ENCODE measurements at regions not wholly inside any gene's neighbourhood (a gene's known extent, or its start where the extent isn't known, plus 50 kb on each side); places are given as distances from the start of the nearest gene placed in this dataset.
A peak's percentile ranks its signal among the peaks of the same experiment; 100 is the strongest.

GRCh38 chr2:128368437-128369107 is 49.9 kb upstream of the HS6ST1 start:
- DNase-seq: no peak

DNA sequence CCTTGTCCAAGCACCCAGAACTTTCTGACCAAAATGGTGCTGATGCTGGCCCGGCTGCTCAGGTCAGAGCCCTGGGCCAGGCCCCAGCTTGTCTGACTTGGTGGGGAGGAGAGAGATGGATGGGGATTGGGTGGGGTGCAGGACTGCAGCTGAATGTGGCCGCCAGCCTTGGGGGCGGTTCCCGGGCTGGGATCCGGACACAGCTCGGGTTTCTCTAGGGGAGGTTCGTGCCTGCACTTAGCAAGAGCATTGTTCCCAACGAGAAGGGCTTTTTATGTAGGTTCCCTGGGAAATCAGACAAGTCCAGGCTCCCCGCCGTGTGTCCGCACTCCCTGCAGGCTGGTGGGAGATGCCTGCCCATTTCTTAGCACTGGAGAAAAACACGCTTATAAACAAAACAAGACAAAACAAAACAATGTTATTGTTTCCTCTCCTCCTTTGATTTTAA is 50.5 kb upstream of the HS6ST1 start:
- DNase-seq: no peak

DNA sequence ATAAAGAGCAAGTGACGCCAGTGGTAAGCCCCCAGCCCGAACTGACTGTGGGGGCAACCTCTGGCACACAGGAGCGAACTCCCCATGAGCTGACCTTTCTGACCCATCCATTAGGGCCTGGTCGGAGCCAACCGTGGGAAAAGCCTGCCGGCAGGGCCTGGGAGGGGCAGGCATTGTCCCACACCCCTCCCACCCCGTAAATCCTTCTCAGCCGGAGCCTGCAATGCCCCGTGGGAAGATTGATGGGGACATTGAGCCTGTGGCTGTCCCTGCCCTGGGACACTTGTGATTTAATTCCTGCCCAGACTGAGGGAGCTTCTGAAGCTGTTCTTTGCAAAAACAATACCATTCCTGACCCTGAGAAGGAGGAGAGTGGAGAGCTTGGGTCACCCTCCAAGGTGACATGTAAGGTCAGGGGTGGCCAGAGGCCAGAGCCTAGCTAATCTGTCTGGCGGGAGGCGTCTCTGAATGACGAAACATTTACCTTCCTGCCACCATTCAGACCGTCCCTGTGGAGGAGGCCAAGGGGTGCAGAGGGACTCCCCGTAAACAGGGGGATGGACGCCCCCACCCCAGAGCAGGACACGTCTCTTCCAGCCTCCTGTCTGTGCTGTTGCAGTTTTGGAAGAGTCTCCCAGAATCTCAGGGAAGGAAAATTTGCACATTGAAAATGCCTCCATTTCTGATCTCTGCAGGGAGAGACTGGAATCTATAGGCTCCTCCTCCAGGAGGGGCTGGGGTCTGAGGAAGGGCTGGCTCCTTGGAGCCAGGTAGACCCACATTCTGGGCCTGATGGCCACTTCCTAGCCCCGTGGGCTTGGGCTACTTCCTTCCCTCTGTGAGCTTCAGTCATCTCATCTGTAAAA is 51.2 kb upstream of the HS6ST1 start:
- no peak for DNase-seq

GRCh38 chr2:128370468-128371247 is 52.0 kb upstream of the HS6ST1 start:
- DNase-seq: no peak

- no peak for DNase-seq
These were observed 52.6 kb upstream of the HS6ST1 start for GRCh38 chr2:128371248-128371630.

DNA sequence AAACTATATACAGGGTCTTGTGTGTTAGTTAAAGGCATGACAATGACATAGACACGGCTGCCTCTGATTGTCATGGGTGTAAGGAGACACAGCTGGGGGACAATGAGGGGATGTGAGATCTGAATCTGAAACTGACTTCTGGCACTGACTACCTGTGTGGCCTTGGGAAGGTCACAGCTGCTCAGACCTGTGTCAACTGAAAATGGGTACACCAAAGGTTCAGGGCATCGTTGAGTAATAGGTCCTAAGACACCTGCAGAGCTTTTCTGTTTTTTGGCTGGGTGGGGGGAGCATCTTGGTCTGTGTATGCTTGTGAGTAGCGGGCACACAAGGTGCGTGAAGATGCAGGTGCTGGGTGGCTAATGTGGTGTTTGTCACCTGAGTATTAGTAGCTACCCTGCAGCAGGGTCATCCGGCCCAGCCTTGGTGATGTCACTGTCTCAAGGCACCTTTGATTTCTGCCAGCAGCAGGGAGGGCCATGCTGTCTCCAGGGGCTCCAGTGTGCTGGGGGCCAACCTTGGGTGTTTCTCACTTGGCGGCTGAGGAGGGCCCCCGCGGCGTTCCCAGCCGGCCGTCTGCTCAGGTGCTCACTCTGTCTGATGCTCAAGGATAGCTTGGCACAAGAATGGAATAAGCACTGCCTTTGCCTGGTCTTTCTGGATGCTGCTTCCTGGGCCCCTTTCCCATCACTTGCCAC is 53.1 kb upstream of the HS6ST1 start:
- no peak for DNase-seq

GRCh38 chr2:128372621-128373341 is 54.1 kb upstream of the HS6ST1 start:
- DNase-seq: no peak

DNA sequence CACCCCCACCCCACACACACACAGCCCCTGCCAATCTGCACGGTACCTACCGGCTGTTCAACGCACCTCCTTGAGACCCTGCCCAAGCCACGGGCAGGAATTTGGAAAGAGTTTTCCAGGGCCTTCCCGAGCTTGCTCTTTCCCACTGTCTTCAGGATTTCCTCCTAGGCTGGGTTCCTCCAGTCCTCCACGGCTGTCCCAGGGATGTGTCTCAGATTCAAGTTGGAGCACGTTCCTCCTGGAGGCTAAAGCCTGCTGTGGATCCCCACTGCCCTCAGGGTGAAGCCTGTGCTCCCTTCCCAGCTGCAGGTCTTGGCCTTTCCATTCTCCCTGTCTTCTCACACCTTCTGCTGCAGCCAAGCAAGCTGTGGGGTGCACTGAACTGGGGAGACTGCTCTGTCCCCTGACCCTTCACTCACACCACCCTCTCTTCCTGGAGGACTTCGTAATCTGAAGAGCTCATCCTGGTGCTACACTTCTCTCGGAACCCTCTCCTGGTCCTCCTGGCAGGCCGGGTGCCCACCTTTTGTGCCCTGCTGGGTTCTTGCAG is 54.9 kb upstream of the HS6ST1 start:
- no peak for DNase-seq

GRCh38 chr2:128374001-128374710 is 55.5 kb upstream of the HS6ST1 start:
- DNase-seq: peak; percentile 75

DNA sequence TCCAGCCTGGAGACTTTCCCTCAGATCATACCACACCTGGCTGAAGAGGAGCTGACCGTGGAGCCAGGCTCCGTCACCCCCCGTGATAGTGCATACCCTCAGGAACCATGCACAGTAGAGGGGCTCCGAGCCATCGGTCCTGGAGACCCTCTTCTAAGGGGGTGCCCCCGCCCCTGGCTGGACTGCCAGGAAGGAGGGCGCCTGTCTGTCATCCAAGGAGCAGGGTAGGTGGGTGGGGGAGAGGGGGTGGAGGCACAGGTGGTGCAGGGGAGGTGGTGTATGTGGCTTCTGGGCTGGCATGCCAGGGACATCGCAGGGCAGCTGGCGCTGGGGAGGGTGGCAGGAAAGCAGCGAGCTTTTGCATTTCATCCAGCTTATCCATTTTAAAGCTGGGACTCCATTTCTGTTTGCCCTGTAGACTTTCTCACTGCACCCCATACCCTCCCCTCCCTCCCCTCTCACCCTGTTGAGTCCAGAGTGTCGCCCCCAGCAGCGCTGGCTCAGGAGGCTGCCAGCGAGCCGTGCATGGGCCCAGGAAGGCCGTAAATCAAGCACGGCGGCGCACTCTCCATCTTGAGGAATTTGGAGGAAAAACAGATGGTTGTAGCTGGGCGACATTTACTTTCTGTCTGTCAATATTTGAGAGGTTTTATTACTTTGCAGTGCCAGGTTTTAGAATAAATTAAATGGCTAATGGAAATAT is 56.2 kb upstream of the HS6ST1 start:
- DNase-seq: no peak

DNA sequence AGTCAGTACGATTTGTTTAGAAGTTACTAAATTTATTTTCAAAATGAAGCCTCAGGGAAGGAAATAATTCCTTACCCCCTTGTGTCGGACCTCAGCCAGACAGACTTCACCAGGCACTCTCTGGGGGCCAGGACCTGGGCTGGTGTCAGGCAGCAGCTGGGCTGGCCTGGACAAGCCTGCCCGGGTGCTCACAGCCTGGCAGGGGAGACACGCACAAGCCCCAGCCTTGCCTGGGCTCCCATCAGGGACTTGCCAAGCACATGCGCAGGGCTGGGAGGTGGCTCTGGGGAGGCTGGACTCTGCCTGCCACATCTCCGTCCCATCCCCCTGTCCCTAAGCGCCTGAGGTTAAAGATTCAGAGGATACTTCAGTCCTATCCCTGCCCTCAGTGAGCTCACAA is 56.8 kb upstream of the HS6ST1 start:
- no peak for DNase-seq

GRCh38 chr2:128376241-128377041 is 57.8 kb upstream of the HS6ST1 start:
- no peak for DNase-seq

DNA sequence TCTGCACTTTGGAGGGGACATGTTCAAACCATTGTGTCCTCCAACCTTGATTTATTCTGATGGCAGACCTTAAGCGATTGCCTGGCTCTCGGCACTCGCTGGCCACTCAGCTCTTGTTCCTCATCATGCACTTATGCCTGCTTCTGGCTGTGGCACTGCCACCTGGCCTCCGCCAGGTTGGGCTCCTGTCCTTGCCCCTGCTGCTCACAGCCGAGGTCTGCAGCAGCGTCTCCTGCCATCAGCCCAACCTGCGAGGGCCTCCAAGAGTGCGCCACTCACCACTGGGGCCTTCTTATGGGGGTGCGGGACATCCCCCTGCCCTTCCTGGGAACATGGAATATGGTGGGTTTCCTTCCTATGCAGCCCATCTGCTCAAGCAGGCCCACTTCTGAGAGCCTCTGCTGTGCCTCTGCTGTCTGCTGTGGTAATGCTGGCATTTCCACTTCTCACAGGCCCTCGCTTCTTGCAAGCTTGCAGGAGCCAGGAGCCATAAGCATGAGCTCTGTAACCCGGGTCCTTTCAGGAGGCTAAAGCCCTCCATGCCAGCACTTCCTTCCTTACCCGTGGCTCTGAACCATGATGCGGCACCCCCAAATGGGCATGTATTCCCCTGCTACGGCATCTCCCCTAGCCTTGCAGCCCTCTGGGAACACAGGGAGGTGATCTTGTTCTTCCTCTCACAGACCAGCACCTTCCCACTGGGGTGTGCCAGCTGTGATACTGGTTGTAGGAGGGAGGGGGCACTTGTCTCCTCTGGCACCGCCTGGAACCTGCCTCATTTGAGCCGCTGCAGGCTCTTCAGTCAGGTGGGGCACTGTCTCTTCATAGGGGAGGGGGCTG is 58.6 kb upstream of the HS6ST1 start:
- DNase-seq: no peak

DNA sequence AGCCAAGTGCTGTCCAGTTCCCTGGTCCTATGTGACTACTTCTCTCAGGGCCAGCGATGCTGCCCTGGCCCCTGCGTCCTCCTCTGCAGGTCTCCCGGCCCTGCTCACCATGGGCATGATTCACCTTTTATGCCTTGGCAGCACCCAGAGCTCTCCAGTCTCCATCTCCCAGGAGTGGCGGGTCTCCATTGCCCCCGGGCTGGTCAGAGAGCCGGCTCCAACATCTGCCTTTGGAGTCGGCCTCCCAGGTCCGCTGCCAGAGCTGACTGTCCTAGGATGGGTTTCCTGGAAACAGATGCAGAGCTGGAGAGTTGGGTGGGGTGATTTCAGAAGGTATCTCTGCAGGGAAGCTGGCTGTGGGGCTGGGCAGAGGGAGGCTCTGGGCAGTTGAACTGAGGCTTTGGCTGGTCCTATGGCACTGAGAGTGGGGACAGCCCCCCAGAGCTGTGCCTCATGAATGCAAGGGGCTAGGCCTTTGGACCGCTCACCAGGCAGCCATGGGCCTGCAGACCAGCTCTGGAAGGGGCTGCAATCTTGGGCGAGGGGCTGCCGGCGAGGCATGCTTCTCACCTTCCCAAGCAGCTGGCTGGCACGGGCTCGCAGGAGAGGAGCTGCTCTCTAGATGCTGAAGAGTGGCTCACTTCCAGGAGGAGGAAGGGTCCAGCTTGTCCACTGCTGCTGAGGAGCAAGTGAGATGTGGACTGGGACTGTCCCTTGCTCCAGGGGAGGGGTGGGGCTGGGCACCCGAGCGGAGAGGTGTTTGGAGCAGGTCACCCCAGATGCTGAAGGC is 59.8 kb upstream of the HS6ST1 start:
- no peak for DNase-seq

DNA sequence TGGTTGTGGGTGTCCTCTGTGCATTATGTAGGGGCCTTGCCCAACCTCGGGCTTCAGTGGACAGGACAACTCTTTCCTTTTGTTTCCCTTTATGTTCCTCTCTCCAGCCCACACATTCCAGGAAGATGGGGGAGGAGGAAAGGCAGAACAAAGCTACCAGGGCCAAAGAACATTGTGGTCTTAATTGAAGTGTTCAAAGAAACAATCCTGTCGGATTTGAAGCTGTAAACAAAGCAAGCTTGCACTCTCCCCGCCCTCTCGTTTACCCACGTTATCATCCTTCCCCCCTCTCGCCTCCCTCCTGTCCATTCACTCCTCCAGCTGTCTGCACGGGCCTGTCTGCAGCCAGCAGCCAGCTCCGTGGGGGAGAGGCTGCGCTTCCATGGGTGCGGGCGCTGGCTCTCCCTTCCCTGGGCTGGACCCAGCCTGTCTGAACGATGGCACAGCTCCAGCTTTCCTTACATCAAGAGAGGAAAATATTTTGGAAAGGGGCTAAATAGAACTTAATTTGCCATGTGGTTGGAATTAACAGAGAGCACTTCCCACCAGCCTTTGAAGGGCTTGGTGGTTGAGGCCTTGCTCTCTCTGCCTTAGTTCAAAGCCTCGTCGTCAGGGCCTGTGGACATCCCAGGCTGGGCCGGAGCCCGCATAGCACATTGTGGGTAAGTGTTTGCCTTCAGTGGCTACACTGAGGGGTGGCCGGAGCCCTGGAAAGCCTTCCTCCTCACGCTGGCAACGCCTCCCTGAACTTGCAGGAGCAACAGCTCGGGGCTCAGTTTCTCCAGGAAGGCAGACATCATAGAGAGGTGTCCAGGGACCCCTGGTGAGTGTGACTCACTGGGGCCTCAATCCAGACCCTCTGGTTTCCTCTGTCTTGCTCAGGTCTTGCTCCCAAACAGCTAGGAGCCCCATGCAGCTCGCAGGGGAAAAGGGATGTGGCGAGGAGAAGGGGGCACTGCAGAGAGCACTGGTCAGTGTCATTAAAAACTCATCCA is 60.6 kb upstream of the HS6ST1 start:
- no peak for DNase-seq

- DNase-seq: no peak
These were observed 61.6 kb upstream of the HS6ST1 start for GRCh38 chr2:128380061-128380889.
